GM12872 (cell line): ENCODE measurements at regions not wholly inside any gene's neighbourhood (a gene's known extent, or its start where the extent isn't known, plus 50 kb on each side); places are given as distances from the start of the nearest gene placed in this dataset.

Experiments used
- CTCF ChIP-seq: IDR thresholded peaks from 3 replicates; pipeline ENCODE4 v1.5.1; 2011; ENCODE audit warnings: low read depth, mild to moderate bottlenecking, low read length, moderate library complexity; ENCODE audit not compliant: insufficient read depth

- TF ChIP-seq CTCF, result no peak
Observed at GRCh38 chrX:13149702-13150350, 105.4 kb upstream of the FAM9C start.

DNA sequence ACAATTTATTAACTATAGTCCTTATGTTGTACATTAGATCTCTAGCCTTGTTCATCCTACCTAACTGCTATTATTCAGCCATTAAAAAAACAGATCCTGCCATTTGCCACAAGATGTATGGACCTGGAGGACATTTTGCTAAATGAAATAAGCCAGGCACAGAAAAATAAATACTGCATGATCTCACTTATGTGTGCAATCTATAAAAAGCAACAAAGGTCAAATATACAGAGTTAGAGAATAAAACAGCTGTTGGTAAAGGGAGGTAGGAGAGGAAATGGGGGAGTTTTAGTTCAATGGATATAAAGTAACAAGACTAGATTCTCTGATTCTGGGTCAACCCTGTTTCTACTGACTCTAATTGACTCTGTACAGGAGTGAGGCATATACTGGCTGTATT, 103.3 kb upstream of the FAM9C start:
- TF ChIP-seq CTCF, result no peak

GRCh38 chrX:13147147-13147546, 102.7 kb upstream of the FAM9C start:
- no peak for TF ChIP-seq CTCF

DNA sequence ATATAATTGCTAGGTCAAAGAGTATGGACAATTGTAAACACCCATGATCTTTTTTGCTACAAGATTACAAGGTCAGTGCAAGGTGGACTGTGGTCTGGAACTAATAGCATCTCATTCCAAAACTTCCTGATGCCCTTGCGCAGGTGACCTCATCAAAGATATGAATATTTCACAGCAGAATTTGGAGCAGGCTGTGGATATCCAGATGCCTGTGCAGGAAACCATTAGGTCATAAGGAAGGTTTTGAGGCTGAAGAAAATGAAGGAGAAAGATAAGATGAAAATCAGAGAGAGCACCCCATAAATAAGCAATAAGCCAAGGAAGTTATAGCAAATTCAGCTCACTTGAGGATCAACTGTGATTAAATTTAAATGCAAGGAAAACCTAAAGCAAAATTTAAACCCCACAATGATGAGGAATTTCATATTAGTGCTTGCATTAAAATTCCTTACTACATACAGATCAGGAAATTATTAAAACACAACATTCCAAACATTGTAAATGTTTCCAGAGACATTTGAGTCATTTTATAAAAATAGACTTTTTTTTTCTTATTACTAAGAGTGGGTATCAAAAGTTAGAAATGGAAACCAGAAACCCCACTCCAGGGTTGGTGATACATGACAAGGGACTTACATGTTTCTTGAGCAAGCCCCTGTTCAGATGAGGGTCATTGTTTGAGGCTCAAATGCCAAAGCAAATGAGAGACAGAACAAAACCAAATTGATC, 100.7 kb upstream of the FAM9C start:
- TF ChIP-seq CTCF, result no peak

GRCh38 chrX:13142891-13143290, 98.5 kb upstream of the FAM9C start:
- no peak for TF ChIP-seq CTCF

DNA sequence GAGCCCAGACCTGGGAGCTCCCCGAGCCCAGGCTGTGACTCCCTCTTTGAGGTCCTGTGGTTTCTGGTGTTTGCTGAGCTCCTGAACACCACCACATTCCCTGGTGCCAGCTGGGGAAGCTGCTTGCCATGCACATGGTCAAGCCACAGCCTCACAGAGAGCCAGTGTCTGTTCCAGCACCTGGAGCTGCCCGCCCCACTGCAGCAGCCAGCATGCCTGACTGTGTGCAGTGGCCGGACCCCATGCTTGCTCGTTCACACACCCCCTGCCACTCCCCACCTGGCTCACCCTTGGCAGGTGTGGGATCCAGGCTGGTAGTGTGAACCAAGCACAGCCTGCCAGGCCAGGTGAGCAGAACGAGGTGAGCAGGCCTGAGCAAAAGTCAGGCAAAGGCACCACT, 95.6 kb upstream of the FAM9C start:
- no peak for TF ChIP-seq CTCF

DNA sequence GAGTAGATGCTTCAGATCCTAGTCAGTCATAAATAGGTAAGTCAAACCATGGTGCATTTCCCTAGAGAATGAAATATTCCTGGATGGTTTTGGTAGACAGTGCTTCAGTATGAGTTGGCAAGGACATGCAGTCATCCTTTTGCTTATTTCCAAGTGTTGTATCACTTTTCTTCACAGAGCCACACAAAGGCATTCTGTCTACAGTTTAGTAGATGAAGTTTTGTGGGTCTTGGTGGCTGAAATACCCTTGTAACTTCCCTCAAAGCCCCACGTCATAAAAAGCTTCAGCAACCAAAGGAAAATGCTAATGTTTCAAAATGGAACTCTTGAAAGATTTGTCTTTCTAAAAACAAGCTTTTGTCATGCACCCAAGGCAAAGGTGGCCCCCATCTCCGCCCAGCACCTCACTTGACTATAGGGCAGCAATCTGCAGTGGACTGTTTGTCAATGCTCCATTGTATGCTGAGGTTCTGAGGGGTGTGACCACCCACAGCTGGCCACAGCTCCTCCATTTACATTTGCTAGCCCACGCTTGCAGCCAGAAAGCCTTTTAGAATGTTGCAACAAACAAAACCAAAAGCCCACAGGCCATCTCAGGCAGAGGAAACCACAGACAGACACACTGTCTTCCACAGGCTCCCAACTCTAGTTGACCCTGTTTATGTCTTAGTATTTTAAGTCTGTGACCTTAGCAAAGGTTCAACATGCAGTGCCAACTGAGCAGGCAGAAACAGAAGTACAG, 87.1 kb upstream of the FAM9C start:
- TF ChIP-seq CTCF, result no peak
